A673 (cell line): ENCODE measurements at regions not wholly inside any gene's neighbourhood (a gene's known extent, or its start where the extent isn't known, plus 50 kb on each side); places are given as distances from the start of the nearest gene placed in this dataset.

Experiments used
- EZH2 ChIP-seq: fragments of 200-600 bp; sonication (generic); IDR thresholded peaks from 2 replicates; pipeline ENCODE4 v1.6.1; 2017; ENCODE audit warnings: borderline replicate concordance, low read depth, mild to moderate bottlenecking, mixed read lengths, antibody characterized with exemption, low read length; ENCODE audit not compliant: poor library complexity, severe bottlenecking
- TF ChIP-seq, protein P1 (sequence below): fragments of 300-800, 200-600 bp; sonication (generic); conservative IDR thresholded peaks from 2 replicates; pipeline ENCODE4 v1.5.1; 2017; ENCODE audit warnings: low read depth, mild to moderate bottlenecking, antibody characterized with exemption, low read length, moderate library complexity, mixed read lengths

DNA sequence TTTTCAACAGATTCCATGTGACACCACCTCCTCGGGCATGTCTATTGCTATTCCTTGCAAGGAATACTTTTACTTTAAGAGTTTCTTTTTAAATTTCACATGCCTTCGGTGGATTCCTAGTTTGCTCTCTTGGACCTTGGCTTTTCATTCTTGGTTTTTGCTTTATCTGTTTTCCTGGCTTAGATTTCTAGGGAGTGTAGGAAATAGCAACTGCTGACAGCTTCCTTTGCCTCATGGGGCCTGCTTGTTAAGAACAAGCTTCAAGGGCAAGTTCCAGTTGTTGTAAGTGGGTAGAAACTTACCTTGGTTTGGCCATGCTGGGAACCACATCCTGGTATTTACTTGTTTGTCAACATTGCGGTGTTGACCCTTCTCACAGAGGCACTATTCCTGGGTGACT is 348.5 kb downstream of the DMAC1 start:
- TF ChIP-seq, protein P1, sequence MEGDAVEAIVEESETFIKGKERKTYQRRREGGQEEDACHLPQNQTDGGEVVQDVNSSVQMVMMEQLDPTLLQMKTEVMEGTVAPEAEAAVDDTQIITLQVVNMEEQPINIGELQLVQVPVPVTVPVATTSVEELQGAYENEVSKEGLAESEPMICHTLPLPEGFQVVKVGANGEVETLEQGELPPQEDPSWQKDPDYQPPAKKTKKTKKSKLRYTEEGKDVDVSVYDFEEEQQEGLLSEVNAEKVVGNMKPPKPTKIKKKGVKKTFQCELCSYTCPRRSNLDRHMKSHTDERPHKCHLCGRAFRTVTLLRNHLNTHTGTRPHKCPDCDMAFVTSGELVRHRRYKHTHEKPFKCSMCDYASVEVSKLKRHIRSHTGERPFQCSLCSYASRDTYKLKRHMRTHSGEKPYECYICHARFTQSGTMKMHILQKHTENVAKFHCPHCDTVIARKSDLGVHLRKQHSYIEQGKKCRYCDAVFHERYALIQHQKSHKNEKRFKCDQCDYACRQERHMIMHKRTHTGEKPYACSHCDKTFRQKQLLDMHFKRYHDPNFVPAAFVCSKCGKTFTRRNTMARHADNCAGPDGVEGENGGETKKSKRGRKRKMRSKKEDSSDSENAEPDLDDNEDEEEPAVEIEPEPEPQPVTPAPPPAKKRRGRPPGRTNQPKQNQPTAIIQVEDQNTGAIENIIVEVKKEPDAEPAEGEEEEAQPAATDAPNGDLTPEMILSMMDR, result no peak
- no peak for TF ChIP-seq EZH2
